ENCODE measurements at regions not wholly inside any gene's neighbourhood (a gene's known extent, or its start where the extent isn't known, plus 50 kb on each side); places are given as distances from the start of the nearest gene placed in this dataset.

DNA sequence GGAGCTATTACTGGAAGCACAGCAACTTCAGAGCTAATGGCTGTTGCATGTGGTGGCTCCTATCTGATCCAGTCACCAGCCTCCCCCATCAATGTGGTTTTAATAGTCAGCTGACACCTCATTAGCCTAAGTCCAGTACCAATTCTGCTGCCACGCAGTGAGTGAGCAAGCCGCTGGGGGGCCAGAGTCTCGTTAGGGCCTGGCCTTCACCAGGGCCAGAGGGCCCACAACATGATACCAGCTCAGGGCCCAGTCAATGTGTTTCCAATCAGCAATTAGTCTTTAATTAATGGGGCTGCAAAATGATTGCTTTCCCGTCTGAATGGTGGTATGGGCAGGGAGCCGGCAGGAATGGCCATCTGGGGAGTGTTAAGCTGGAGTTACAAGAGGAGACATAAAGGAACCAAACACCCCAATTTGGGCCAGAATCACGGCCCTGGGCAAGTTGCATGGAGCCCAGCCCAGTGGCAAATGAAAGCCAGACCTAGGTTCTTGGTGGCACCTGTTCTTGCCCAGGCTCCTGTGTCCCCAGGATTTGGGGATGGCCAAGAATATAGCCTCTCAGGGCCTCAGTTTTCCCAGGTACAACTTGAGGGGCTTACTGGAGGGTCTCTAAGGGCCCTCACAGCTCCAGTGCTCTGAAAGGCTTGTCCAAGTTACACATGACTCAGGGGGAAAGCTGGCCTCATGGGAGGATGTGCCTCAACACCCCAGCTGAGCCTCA lies 119.2 kb downstream of the EFNB1 start:
- no peak for DNase-seq
- no peak for TF ChIP-seq EP300 (IDR thresholded peaks at IDR 0.05)
- no peak for TF ChIP-seq POLR2A (IDR thresholded peaks at IDR 0.05)
- TF ChIP-seq POLR2AphosphoS5 (IDR thresholded peaks at IDR 0.05): no peak
- TF ChIP-seq, protein P1, sequence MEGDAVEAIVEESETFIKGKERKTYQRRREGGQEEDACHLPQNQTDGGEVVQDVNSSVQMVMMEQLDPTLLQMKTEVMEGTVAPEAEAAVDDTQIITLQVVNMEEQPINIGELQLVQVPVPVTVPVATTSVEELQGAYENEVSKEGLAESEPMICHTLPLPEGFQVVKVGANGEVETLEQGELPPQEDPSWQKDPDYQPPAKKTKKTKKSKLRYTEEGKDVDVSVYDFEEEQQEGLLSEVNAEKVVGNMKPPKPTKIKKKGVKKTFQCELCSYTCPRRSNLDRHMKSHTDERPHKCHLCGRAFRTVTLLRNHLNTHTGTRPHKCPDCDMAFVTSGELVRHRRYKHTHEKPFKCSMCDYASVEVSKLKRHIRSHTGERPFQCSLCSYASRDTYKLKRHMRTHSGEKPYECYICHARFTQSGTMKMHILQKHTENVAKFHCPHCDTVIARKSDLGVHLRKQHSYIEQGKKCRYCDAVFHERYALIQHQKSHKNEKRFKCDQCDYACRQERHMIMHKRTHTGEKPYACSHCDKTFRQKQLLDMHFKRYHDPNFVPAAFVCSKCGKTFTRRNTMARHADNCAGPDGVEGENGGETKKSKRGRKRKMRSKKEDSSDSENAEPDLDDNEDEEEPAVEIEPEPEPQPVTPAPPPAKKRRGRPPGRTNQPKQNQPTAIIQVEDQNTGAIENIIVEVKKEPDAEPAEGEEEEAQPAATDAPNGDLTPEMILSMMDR (IDR thresholded peaks at IDR 0.05): no peak
- Histone ChIP-seq H3K4me1 (no peaks in the 10 kb centered on the region), H3K27me3 (no peaks in the 10 kb centered on the region), H3K36me3 (no peaks in the 10 kb centered on the region), H3K9me3 (no peaks in the 10 kb centered on the region), H3K4me3 (no peak overlapping the region), H3K27ac (no peak overlapping the region)
- 91 to 96% methylated on average over 6 of the region's 6 CpGs for WGBS, 2 donors
- intact Hi-C loops (cut with DNase I): no loop called here

GRCh38 chrX:68945603-68946228 lies 116.9 kb downstream of the EFNB1 start:
- DNase-seq: peak; percentile 30
- Histone ChIP-seq H3K36me3 (no peaks in the 10 kb centered on the region), H3K27ac (no peak overlapping the region), H3K27me3 (no peaks in the 10 kb centered on the region), H3K4me1 (peaks cover 0 to 9% (median 0%) of the 10 kb centered on the region in 4 donors), H3K4me3 (no peak overlapping the region), H3K9me3 (no peaks in the 10 kb centered on the region)
- TF ChIP-seq, protein P1 (IDR thresholded peaks at IDR 0.05): no peak
- no peak for TF ChIP-seq POLR2A (IDR thresholded peaks at IDR 0.05)
- no peak for TF ChIP-seq EP300 (IDR thresholded peaks at IDR 0.05)
- no peak for TF ChIP-seq POLR2AphosphoS5 (IDR thresholded peaks at IDR 0.05)
- intact Hi-C loops (cut with DNase I): no loop called here
- 84 to 86% methylated on average over 10 of the region's 10 CpGs for WGBS, 2 donors

GRCh38 chrX:68945081-68945602 lies 116.3 kb downstream of the EFNB1 start:
- Histone ChIP-seq H3K27ac (no peak overlapping the region), H3K27me3 (no peaks in the 10 kb centered on the region), H3K9me3 (no peaks in the 10 kb centered on the region), H3K36me3 (no peaks in the 10 kb centered on the region), H3K4me1 (peaks cover 0 to 9% (median 0%) of the 10 kb centered on the region in 4 donors), H3K4me3 (no peak overlapping the region)
- no peak for TF ChIP-seq POLR2AphosphoS5 (IDR thresholded peaks at IDR 0.05)
- no peak for TF ChIP-seq POLR2A (IDR thresholded peaks at IDR 0.05)
- TF ChIP-seq EP300 (IDR thresholded peaks at IDR 0.05): no peak
- TF ChIP-seq, protein P1 (IDR thresholded peaks at IDR 0.05): no peak
- no peak for DNase-seq
- 76 to 77% methylated on average over 2 of the region's 2 CpGs for WGBS, 2 donors
- intact Hi-C loops (cut with DNase I): no loop called here

DNA sequence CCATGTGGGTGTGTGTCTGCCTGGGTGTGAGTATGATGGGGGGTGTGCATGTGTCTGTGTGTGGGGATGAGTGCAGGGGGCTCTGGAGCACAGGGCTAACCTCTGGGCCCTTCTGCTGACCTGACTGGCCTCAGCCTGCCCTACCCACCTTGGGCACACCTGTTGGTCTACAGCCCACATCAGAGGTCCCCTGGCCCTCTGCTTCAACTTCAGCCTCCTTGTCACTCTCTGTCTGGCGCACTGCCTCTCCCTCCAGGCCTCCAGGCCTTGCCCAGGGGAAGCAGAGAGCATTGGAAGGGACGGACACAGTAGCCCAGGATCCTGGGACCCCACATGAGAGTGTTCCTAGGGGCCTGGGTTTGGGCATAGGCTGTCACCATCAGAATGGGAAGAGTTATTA lies 115.4 kb downstream of the EFNB1 start:
- WGBS, 2 donors: 88 to 91% methylated on average over 2 of the region's 2 CpGs
- TF ChIP-seq POLR2AphosphoS5 (IDR thresholded peaks at IDR 0.05): no peak
- TF ChIP-seq, protein P1 (IDR thresholded peaks at IDR 0.05): no peak
- TF ChIP-seq EP300 (IDR thresholded peaks at IDR 0.05): no peak
- no peak for TF ChIP-seq POLR2A (IDR thresholded peaks at IDR 0.05)
- no peak overlapping the region for H3K27ac ChIP-seq
- DNase-seq: peak; percentile 28
- peaks cover 0 to 9% (median 0%) of the 10 kb centered on the region in 4 donors for H3K4me1 ChIP-seq
- intact Hi-C loops (cut with DNase I): no loop called here
- H3K27me3 ChIP-seq: no peaks in the 10 kb centered on the region
- H3K36me3 ChIP-seq: no peaks in the 10 kb centered on the region
- no peak overlapping the region for H3K4me3 ChIP-seq
- no peaks in the 10 kb centered on the region for H3K9me3 ChIP-seq

All from sigmoid colon (tissue), 6 donors.